T-cell (primary cell): ENCODE measurements at regions not wholly inside any gene's neighbourhood (a gene's known extent, or its start where the extent isn't known, plus 50 kb on each side); places are given as distances from the start of the nearest gene placed in this dataset.

Source experiments
- ATAC-seq, 4 experiments: fragments of 200-7000 bp in 3 of 4; fragments of 150-1000 bp in 1 of 4; cut with Tn5 transposase; replicated peaks in 1 of 4; 1 replicate in 3 of 4; 2 replicates in 1 of 4; pipeline ENCODE4 v1.10.0; 2021; ENCODE audit warnings: moderate library complexity in 3 of 4, mild to moderate bottlenecking in 2 of 4, moderate number of reproducible peaks in 1 of 4
- CTCF ChIA-PET, 2 donors: fragments of 300-600 bp; sonication (Branson Sonifier 250); formaldehyde crosslinking; loops; one replicate each; lab custom pipeline; 2022; ENCODE audit warnings: antibody characterized with exemption in 2 of 2; lab: Charles Lee
- POLR2A ChIA-PET, 2 donors: fragments of 300-600 bp; sonication (Branson Sonifier 250); formaldehyde crosslinking; loops; one replicate each; lab custom pipeline; 2022; ENCODE audit warnings: antibody characterized with exemption in 2 of 2; lab: Charles Lee
- DNase-seq, 35 experiments: peaks; one replicate each; pipeline versions ENCODE4 v3.0.0 to v3.0.0-alpha.2; 2013 to 2023
- H3K27ac ChIP-seq: one replicate; pipeline ENCODE4 v1.5.1; 2013; ENCODE audit warnings: low read length
- H3K27me3 ChIP-seq, 2 experiments: replicated peaks in 1 of 2; 1 replicate in 1 of 2; 2 replicates in 1 of 2; pipeline versions ENCODE4 v1.6.1 to v1.7.0; 2013; ENCODE audit warnings: low read length in 1 of 2, mixed read lengths in 1 of 2; ENCODE audit not compliant: control insufficient read depth in 2 of 2, insufficient read depth in 2 of 2; ENCODE audit errors: extremely low read depth in 1 of 2
- H3K36me3 ChIP-seq, 2 donors: 1 replicate in 1 of 2; 2 replicates in 1 of 2; pipeline versions ENCODE4 v1.6.1 to v1.7.0; 2013; ENCODE audit warnings: low read length in 1 of 2; ENCODE audit not compliant: control insufficient read depth in 2 of 2, insufficient read depth in 1 of 2; ENCODE audit errors: extremely low read depth in 1 of 2
- H3K4me1 ChIP-seq, 2 experiments: 1 replicate in 1 of 2; 2 replicates in 1 of 2; pipeline versions ENCODE4 v1.6.1 to v1.7.0; 2013; ENCODE audit warnings: low read length in 2 of 2, mixed read lengths in 1 of 2; ENCODE audit not compliant: insufficient read depth in 2 of 2, control insufficient read depth in 1 of 2; ENCODE audit errors: extremely low read depth in 1 of 2
- H3K4me3 ChIP-seq, 2 donors: 1 replicate in 1 of 2; 2 replicates in 1 of 2; pipeline versions ENCODE4 v1.5.1 to v1.7.0; 2013; ENCODE audit warnings: mild to moderate bottlenecking in 2 of 2, low read length in 1 of 2, moderate library complexity in 1 of 2; ENCODE audit not compliant: control insufficient read depth in 1 of 2; ENCODE audit errors: extremely low read depth in 1 of 2
- H3K9me3 ChIP-seq: 2 replicates; pipeline ENCODE4 v1.7.0; 2013
- H3K27ac Mint-ChIP-seq, 2 donors: one replicate each; pipeline ENCODE4 v1.8.0; 2020 to 2021; ENCODE audit warnings: mild to moderate bottlenecking in 2 of 2, mixed read lengths in 2 of 2
- H3K27me3 Mint-ChIP-seq, 2 donors: one replicate each; pipeline ENCODE4 v1.8.0; 2021 to 2022; ENCODE audit warnings: mixed read lengths in 2 of 2
- H3K36me3 Mint-ChIP-seq: one replicate; pipeline ENCODE4 v1.8.0; 2021; ENCODE audit warnings: mixed read lengths
- H3K4me1 Mint-ChIP-seq, 3 donors: one replicate each; pipeline ENCODE4 v1.8.0; 2020 to 2022; ENCODE audit warnings: mixed read lengths in 3 of 3, mild to moderate bottlenecking in 1 of 3
- H3K4me3 Mint-ChIP-seq, 3 donors: one replicate each; pipeline ENCODE4 v1.8.0; 2020 to 2022; ENCODE audit warnings: mild to moderate bottlenecking in 3 of 3, mixed read lengths in 3 of 3, moderate library complexity in 3 of 3
- H3K9me3 Mint-ChIP-seq, 3 donors: one replicate each; pipeline ENCODE4 v1.8.0; 2020 to 2022; ENCODE audit warnings: mixed read lengths in 3 of 3
- WGBS: methylation state at CpG from one replicate; pipeline ENCODE4 v1.1.5; 2013; ENCODE audit warnings: missing lambda C conversion rate; ENCODE audit not compliant: insufficient coverage; 5-methylcytosine and 5-hydroxymethylcytosine counted together

- Histone ChIP-seq H3K27me3 (no peaks in the 10 kb centered on the region), H3K27ac (no peak overlapping the region), H3K4me1 (peaks cover 6 to 9% of the 10 kb centered on the region in 2 experiments), H3K9me3 (no peaks in the 10 kb centered on the region), H3K36me3 (no peaks in the 10 kb centered on the region), H3K4me3 (no peak overlapping the region)
- ChIA-PET CTCF (interaction anchor here in 1 of 2 donors (2.0 kb wide), 1 partner anchor 18 kb away, joined by 6 read pairs; no protein-coding TSS in a partner anchor), POLR2A (interaction anchor here in 1 of 2 donors (0.5 kb wide), 1 partner anchor 14 kb away, joined by 4 read pairs; no protein-coding TSS in a partner anchor)
- Mint-ChIP-seq H3K36me3 (peaks cover 11% of the 10 kb centered on the region), H3K4me3 (no peak overlapping the region), H3K27me3 (peaks cover 0 to 2% of the 10 kb centered on the region in 2 donors), H3K4me1 (peaks cover 50 to 60% (median 56%) of the 10 kb centered on the region in 3 donors), H3K9me3 (no peaks in the 10 kb centered on the region), H3K27ac (no peak overlapping the region)
- WGBS = no CpG with 5 or more reads among the region's 4 CpGs
- ATAC-seq (no peak), DNase-seq (no peak)
Measured at GRCh38 chr10:60664859-60665258, 113.4 kb upstream of the CDK1 start.

DNA sequence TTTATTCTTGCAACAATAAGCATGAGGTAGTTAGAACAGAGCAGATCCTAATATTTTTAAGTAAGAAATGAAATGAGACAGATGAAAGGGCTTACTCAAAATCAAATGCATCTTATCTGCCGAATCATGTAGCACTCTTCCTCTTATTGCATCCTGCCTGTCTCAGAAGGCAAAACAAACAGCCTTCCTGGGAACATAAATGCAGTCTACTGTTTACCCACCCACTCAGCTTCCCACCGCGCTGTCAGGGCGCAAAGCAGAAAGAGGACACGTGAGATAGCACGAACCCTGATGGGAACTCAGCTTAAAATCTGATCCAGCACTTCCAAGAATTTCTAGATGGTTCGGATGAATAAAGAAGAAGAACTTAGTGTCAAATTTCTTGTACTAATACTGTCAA is 114.4 kb upstream of the CDK1 start:
- Mint-ChIP-seq H3K4me1 (peaks cover 43 to 53% (median 52%) of the 10 kb centered on the region in 3 donors), H3K27me3 (peaks cover 0 to 2% of the 10 kb centered on the region in 2 donors), H3K36me3 (peaks cover 14% of the 10 kb centered on the region), H3K4me3 (peak overlapping the region in 1 of 3 donors; percentile 23), H3K9me3 (no peaks in the 10 kb centered on the region), H3K27ac (peak overlapping the region; percentile 46 to 65)
- Histone ChIP-seq H3K4me3 (no peak overlapping the region), H3K27me3 (no peaks in the 10 kb centered on the region), H3K36me3 (no peaks in the 10 kb centered on the region), H3K27ac (no peak overlapping the region), H3K4me1 (peaks cover 6 to 9% of the 10 kb centered on the region in 2 experiments), H3K9me3 (no peaks in the 10 kb centered on the region)
- ChIA-PET POLR2A (interaction anchor here in 1 of 2 donors (0.6 kb wide), 1 partner anchor 12 kb away, joined by 8 read pairs; no protein-coding TSS in a partner anchor), CTCF (interaction anchor here in 1 of 2 donors (0.9 to 2.0 kb wide), 2 partner anchors 14 to 17 kb away, joined by 5 to 6 read pairs; no protein-coding TSS in a partner anchor)
- DNase-seq (no peak), ATAC-seq (peak in 1 of 4 experiments; percentile 55)
- WGBS = 27% methylated on average over 6 of the region's 7 CpGs

- peaks cover 18% of the 10 kb centered on the region for H3K36me3 Mint-ChIP-seq
- Histone ChIP-seq H3K4me1 (peaks cover 6 to 9% of the 10 kb centered on the region in 2 experiments), H3K27ac (no peak overlapping the region), H3K4me3 (no peak overlapping the region), H3K9me3 (no peaks in the 10 kb centered on the region), H3K36me3 (no peaks in the 10 kb centered on the region), H3K27me3 (no peaks in the 10 kb centered on the region)
- DNase-seq = no peak
- peaks cover 43 to 48% (median 48%) of the 10 kb centered on the region in 3 donors for H3K4me1 Mint-ChIP-seq
- peaks cover 0 to 2% of the 10 kb centered on the region in 2 donors for H3K27me3 Mint-ChIP-seq
- H3K27ac Mint-ChIP-seq = no peak overlapping the region
- ChIA-PET POLR2A (no interaction called here), CTCF (interaction anchor here (0.6 to 2.0 kb wide), 4 partner anchors 15 to 106 kb away, joined by 3 to 6 read pairs (median 4); no protein-coding TSS in a partner anchor)
- H3K9me3 Mint-ChIP-seq = peaks cover 0 to 3% (median 0%) of the 10 kb centered on the region in 3 donors
- no CpG with 5 or more reads among the region's 4 CpGs for WGBS
- no peak for ATAC-seq
- H3K4me3 Mint-ChIP-seq = no peak overlapping the region
Measured at GRCh38 chr10:60662917-60663614, 115.2 kb upstream of the CDK1 start.

DNA sequence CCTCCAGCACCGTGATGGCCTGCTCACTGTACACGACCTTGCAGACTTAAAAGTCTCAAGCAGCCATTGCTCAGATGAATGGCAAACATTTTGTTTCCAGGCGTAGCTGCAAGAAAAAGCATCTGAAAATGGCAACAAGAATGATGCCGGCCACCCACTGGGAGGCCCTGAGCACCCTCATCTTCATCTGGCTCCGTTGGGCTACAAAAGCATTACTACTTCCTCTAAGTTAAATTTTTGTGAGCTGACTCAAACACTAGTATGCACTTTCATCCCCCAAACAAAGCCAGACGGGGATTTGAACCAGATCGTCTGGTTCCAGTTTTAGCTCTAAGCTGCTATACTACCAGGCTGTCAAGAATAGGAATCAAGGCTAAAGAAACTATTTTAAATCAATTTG is 116.6 kb upstream of the CDK1 start:
- ATAC-seq (no peak), DNase-seq (no peak)
- Histone ChIP-seq H3K4me3 (no peak overlapping the region), H3K36me3 (no peaks in the 10 kb centered on the region), H3K4me1 (peaks cover 6 to 8% of the 10 kb centered on the region in 2 experiments), H3K9me3 (no peaks in the 10 kb centered on the region), H3K27ac (no peak overlapping the region), H3K27me3 (no peaks in the 10 kb centered on the region)
- ChIA-PET CTCF (no interaction called here), POLR2A (no interaction called here)
- Mint-ChIP-seq H3K9me3 (peaks cover 0 to 3% (median 0%) of the 10 kb centered on the region in 3 donors), H3K4me1 (peaks cover 43 to 44% (median 44%) of the 10 kb centered on the region in 3 donors), H3K4me3 (no peak overlapping the region), H3K27me3 (peaks cover 0 to 2% of the 10 kb centered on the region in 2 donors), H3K36me3 (peaks cover 23% of the 10 kb centered on the region), H3K27ac (no peak overlapping the region)
- WGBS = 86% methylated on average over 4 of the region's 7 CpGs

DNA sequence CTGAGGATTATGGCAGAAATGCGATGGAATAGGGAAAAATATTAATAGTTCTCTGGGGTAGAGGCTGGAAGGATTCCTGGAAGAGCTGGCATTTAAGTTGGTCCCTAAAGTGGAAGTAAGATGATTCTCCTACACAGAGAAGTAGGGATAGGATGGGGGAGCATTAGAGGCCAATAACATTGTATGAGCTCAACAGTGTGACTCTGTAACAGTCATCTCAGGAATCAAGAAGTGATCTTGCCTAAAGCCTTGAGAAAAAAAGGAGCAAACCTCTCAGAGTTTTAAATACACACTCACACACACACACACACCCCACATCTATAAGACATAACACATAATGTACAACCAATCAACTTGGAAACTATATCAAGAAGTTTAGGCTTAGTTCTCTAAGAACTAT is 117.7 kb upstream of the CDK1 start:
- DNase-seq (no peak), ATAC-seq (no peak)
- H3K27me3 Mint-ChIP-seq = peaks cover 0 to 2% of the 10 kb centered on the region in 2 donors
- WGBS = no CpG with 5 or more reads among the region's 1 CpG
- no peaks in the 10 kb centered on the region for H3K9me3 ChIP-seq
- no peak overlapping the region for H3K27ac Mint-ChIP-seq
- H3K4me1 Mint-ChIP-seq = peaks cover 39 to 44% (median 43%) of the 10 kb centered on the region in 3 donors
- peaks cover 24% of the 10 kb centered on the region for H3K36me3 Mint-ChIP-seq
- H3K4me1 ChIP-seq = peaks cover 6 to 7% of the 10 kb centered on the region in 2 experiments
- H3K4me3 ChIP-seq = no peak overlapping the region
- H3K36me3 ChIP-seq = no peaks in the 10 kb centered on the region
- POLR2A ChIA-PET = no interaction called here
- CTCF ChIA-PET = no interaction called here
- H3K4me3 Mint-ChIP-seq = no peak overlapping the region
- H3K27ac ChIP-seq = no peak overlapping the region
- H3K27me3 ChIP-seq = no peaks in the 10 kb centered on the region
- H3K9me3 Mint-ChIP-seq = peaks cover 0 to 3% (median 0%) of the 10 kb centered on the region in 3 donors

DNA sequence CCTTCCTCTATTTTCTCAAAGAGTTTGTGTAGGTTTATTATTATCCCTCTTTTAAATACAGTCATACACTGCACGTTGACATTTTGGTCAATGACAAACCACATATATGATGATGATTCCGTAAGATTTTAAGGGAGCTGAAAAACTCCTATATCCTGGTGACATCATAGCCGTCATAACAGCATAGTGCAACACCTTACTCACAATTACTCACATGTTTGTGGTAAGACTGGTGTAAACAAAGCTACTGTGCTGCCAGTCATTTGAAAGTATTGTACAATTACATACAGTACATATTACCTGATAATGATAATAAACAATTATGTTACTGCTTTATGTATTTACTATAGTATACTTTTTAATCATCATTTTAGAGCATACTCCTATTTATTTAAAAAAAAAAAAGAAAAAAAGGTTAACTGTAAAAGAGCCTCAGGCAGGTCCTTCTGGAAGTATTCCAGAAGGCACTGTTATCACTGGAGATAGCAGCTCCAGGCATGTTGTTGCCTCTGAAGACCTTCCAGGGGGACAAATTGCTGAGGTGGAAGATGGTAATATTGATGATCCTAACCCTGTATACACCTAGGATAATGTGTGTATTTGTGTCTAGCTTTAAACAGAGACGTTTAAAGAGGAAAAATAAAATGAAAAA is 123.3 kb upstream of the CDK1 start:
- POLR2A ChIA-PET = interaction anchor here in 1 of 2 donors (0.6 kb wide), 1 partner anchor 58 kb away, joined by 4 read pairs; no protein-coding TSS in a partner anchor
- no peak for ATAC-seq
- H3K9me3 Mint-ChIP-seq = peaks cover 0 to 3% (median 0%) of the 10 kb centered on the region in 3 donors
- Histone ChIP-seq H3K27me3 (no peaks in the 10 kb centered on the region), H3K4me1 (peaks cover under 1 to 6% of the 10 kb centered on the region in 2 experiments), H3K36me3 (no peaks in the 10 kb centered on the region), H3K4me3 (no peak overlapping the region), H3K27ac (no peak overlapping the region), H3K9me3 (no peaks in the 10 kb centered on the region)
- no peak overlapping the region for H3K27ac Mint-ChIP-seq
- no peaks in the 10 kb centered on the region for H3K27me3 Mint-ChIP-seq
- H3K4me1 Mint-ChIP-seq = peaks cover 20 to 33% (median 20%) of the 10 kb centered on the region in 3 donors
- no peak for DNase-seq
- peaks cover 14% of the 10 kb centered on the region for H3K36me3 Mint-ChIP-seq
- CTCF ChIA-PET = interaction anchor here (0.6 to 1.9 kb wide), 6 partner anchors 8 to 1095 kb away, joined by 3 to 7 read pairs (median 4); no protein-coding TSS in a partner anchor
- no CpG with 5 or more reads among the region's 4 CpGs for whole genome bisulfite sequencing
- H3K4me3 Mint-ChIP-seq = no peak overlapping the region
